IMR-90 (cell line): ENCODE measurements at regions not wholly inside any gene's neighbourhood (a gene's known extent, or its start where the extent isn't known, plus 50 kb on each side); places are given as distances from the start of the nearest gene placed in this dataset.

ENCODE experiments used
- ATAC-seq: fragments of 200-7000 bp; cut with Tn5 transposase; 2 replicates; pipeline ENCODE4 v1.9.1; 2020; ENCODE audit warnings: low read depth, mild to moderate bottlenecking, moderate library complexity
- BruUV-seq: library from RNA; stranded (reverse); fragments of 400-500 nt; replicated peaks from 2 replicates; lab custom pipeline; 2021; lab: Mats Ljungman, UMichigan
- CTCF ChIA-PET: fragments of 300-600 bp; formaldehyde crosslinking; extraction: SDS; loops from one replicate; lab custom pipeline; 2021; ENCODE audit warnings: antibody characterized with exemption; lab: Yijun Ruan, JAX
- POLR2A ChIA-PET: fragments of 300-600 bp; sonication (Branson Sonifier 250); formaldehyde crosslinking; loops from one replicate; lab custom pipeline; 2022; ENCODE audit warnings: antibody characterized with exemption; ENCODE audit not compliant: unreplicated experiment; lab: Charles Lee
- DNase-seq: peaks from one replicate; pipeline ENCODE4 v3.0.0; 2013
- H2AFZ ChIP-seq: replicated peaks from 2 replicates; pipeline ENCODE3; 2013; ENCODE audit warnings: low read length, mild to moderate bottlenecking; ENCODE audit not compliant: poor library complexity
- H2AK5ac ChIP-seq: 2 replicates; pipeline ENCODE4 v1.6.1; 2013; ENCODE audit warnings: low read depth, low read length, inconsistent platforms
- H2AK9ac ChIP-seq: replicated peaks from 2 replicates; pipeline ENCODE3; 2013; ENCODE audit warnings: mild to moderate bottlenecking, low read depth, low read length, moderate library complexity; ENCODE audit not compliant: poor library complexity
- H2BK120ac ChIP-seq: 2 replicates; pipeline ENCODE4 v1.6.1; 2013; ENCODE audit warnings: low read depth, low read length, inconsistent platforms
- H2BK15ac ChIP-seq: 3 replicates; pipeline ENCODE4 v1.6.1; 2013; ENCODE audit warnings: low read depth, low read length, inconsistent platforms
- H2BK20ac ChIP-seq: 2 replicates; pipeline ENCODE4 v1.6.1; 2013; ENCODE audit warnings: low read depth, mild to moderate bottlenecking, inconsistent platforms, low read length, moderate library complexity
- H2BK5ac ChIP-seq: 2 replicates; pipeline ENCODE4 v1.6.1; 2013; ENCODE audit warnings: mild to moderate bottlenecking, low read depth, low read length, inconsistent platforms; ENCODE audit not compliant: poor library complexity, severe bottlenecking
- H3K14ac ChIP-seq: replicated peaks from 2 replicates; pipeline ENCODE4 v1.6.1; 2013; ENCODE audit warnings: low read depth, low read length, inconsistent platforms
- H3K18ac ChIP-seq: 2 replicates; pipeline ENCODE4 v1.6.1; 2013; ENCODE audit warnings: low read depth, low read length, control low read depth
- H3K23ac ChIP-seq: 2 replicates; pipeline ENCODE4 v1.6.1; 2013; ENCODE audit warnings: low read depth, low read length, inconsistent platforms
- H3K27ac ChIP-seq: 2 replicates; pipeline ENCODE4 v1.5.1; 2013; ENCODE audit warnings: mild to moderate bottlenecking, control low read depth, low read length; ENCODE audit not compliant: insufficient read depth
- H3K27me3 ChIP-seq: 2 replicates; pipeline ENCODE4 v1.6.1; 2013; ENCODE audit warnings: low read length; ENCODE audit not compliant: control insufficient read depth, insufficient read depth
- H3K36me3 ChIP-seq: 2 replicates; pipeline ENCODE4 v1.6.1; 2013; ENCODE audit warnings: low read length, mixed read lengths; ENCODE audit not compliant: control insufficient read depth, insufficient read depth
- H3K4ac ChIP-seq: 2 replicates; pipeline ENCODE4 v1.6.1; 2013; ENCODE audit warnings: low read depth, low read length, inconsistent platforms
- H3K4me1 ChIP-seq: 2 replicates; pipeline ENCODE4 v1.6.1; 2013; ENCODE audit warnings: low read length, mixed read lengths; ENCODE audit not compliant: control insufficient read depth, insufficient read depth
- H3K4me2 ChIP-seq: 2 replicates; pipeline ENCODE4 v1.6.1; 2013; ENCODE audit warnings: low read depth, mild to moderate bottlenecking, control low read depth, low read length, moderate library complexity
- H3K4me3 ChIP-seq: 2 replicates; pipeline ENCODE4 v1.5.1; 2013; ENCODE audit warnings: low read depth, mild to moderate bottlenecking, control low read depth, low read length, moderate library complexity; ENCODE audit not compliant: insufficient read depth
- H3K56ac ChIP-seq: 2 replicates; pipeline ENCODE4 v1.6.1; 2013; ENCODE audit warnings: low read length, inconsistent platforms; ENCODE audit not compliant: insufficient read depth; ENCODE audit errors: extremely low read depth
- H3K79me1 ChIP-seq, 2 experiments: 2 replicates each; pipeline ENCODE4 v1.6.1; 2013; ENCODE audit warnings: low read length in 2 of 2, inconsistent platforms in 1 of 2, low read depth in 1 of 2
- H3K9ac ChIP-seq: 2 replicates; pipeline ENCODE4 v1.6.1; 2013; ENCODE audit warnings: low read depth, low read length, control low read depth
- H3K9me1 ChIP-seq: 2 replicates; pipeline ENCODE4 v1.6.1; 2013; ENCODE audit warnings: low read length, inconsistent platforms; ENCODE audit not compliant: insufficient read depth
- H3K9me3 ChIP-seq: 2 replicates; pipeline ENCODE4 v1.6.1; 2013; ENCODE audit warnings: low read length; ENCODE audit not compliant: control insufficient read depth, insufficient read depth
- H4K20me1 ChIP-seq: 2 replicates; pipeline ENCODE4 v1.6.1; 2013; ENCODE audit warnings: low read length, inconsistent platforms; ENCODE audit not compliant: insufficient read depth
- H4K5ac ChIP-seq: 2 replicates; pipeline ENCODE4 v1.6.1; 2013; ENCODE audit warnings: mild to moderate bottlenecking, low read depth, low read length, control low read depth
- H4K8ac ChIP-seq, 2 experiments: 2 replicates each; pipeline ENCODE4 v1.6.1; 2013; ENCODE audit warnings: low read depth in 2 of 2, low read length in 2 of 2, control low read depth in 1 of 2, inconsistent platforms in 1 of 2
- H4K91ac ChIP-seq: 2 replicates; pipeline ENCODE4 v1.6.1; 2013; ENCODE audit warnings: low read depth, low read length, inconsistent platforms; ENCODE audit not compliant: insufficient read depth
- BHLHE40 ChIP-seq: fragments of 150-350 bp; IDR thresholded peaks from 2 replicates; pipeline ENCODE4 v1.6.1; 2016; ENCODE audit warnings: mild to moderate bottlenecking, low read depth, low read length
- CEBPB ChIP-seq: IDR thresholded peaks from 2 replicates; pipeline ENCODE4 v1.6.1; 2012; ENCODE audit warnings: low read depth, low read length, improper control_type of control experiment
- CHD1 ChIP-seq: IDR thresholded peaks from 2 replicates; pipeline ENCODE4 v1.6.1; 2012; ENCODE audit warnings: low read depth, low read length, improper control_type of control experiment
- FOS ChIP-seq: fragments of 150-350 bp; IDR thresholded peaks from 2 replicates; pipeline ENCODE4 v1.6.1; 2016; ENCODE audit warnings: low read depth, low read length
- MAFK ChIP-seq: IDR thresholded peaks from 2 replicates; pipeline ENCODE4 v1.6.1; 2012; ENCODE audit warnings: low read depth, low read length, improper control_type of control experiment
- MAZ ChIP-seq: IDR thresholded peaks from 2 replicates; pipeline ENCODE4 v1.6.1; 2012; ENCODE audit warnings: low read depth, mild to moderate bottlenecking, low read length, improper control_type of control experiment, moderate library complexity, borderline replicate concordance
- MXI1 ChIP-seq: IDR thresholded peaks from 2 replicates; pipeline ENCODE4 v1.6.1; 2012; ENCODE audit warnings: low read depth, mild to moderate bottlenecking, low read length, moderate library complexity, borderline replicate concordance
- NFE2L2 ChIP-seq: fragments of 150-350 bp; IDR thresholded peaks from 2 replicates; pipeline ENCODE4 v1.6.1; 2016; ENCODE audit warnings: low read depth, mild to moderate bottlenecking, low read length
- POLR2A ChIP-seq: IDR thresholded peaks from 2 replicates; pipeline ENCODE4 v1.6.1; 2012; ENCODE audit warnings: mild to moderate bottlenecking, low read depth, low read length
- RAD21 ChIP-seq: IDR thresholded peaks from 2 replicates; pipeline ENCODE4 v1.6.1; 2012; ENCODE audit warnings: low read length, improper control_type of control experiment
- RCOR1 ChIP-seq: IDR thresholded peaks from 2 replicates; pipeline ENCODE4 v1.6.1; 2012; ENCODE audit warnings: mild to moderate bottlenecking, low read length, improper control_type of control experiment; ENCODE audit not compliant: insufficient replicate concordance
- RFX5 ChIP-seq: IDR thresholded peaks from 2 replicates; pipeline ENCODE4 v1.8.0; 2012; ENCODE audit warnings: low read depth, mild to moderate bottlenecking, low read length, moderate library complexity
- SMC3 ChIP-seq: fragments of 150-350 bp; IDR thresholded peaks from 2 replicates; pipeline ENCODE4 v1.6.1; 2016; ENCODE audit warnings: low read depth, mild to moderate bottlenecking, antibody characterized with exemption, low read length, moderate library complexity
- WGBS, 2 experiments: methylation state at CpG; one replicate each; pipeline versions ENCODE4 v1.1.5 to v1.1.7; 2013; ENCODE audit warnings: missing lambda C conversion rate in 2 of 2; ENCODE audit not compliant: insufficient read length in 1 of 2; ENCODE audit errors: extremely low coverage in 2 of 2; 5-methylcytosine and 5-hydroxymethylcytosine counted together
- dilution Hi-C: fragments of 300-500 bp; cut with HindIII; formaldehyde crosslinking; loops from one replicate; pipeline ENCODE4 v1.14.3; 2018; ENCODE audit warnings: low sequenced_read_pairs; ENCODE audit not compliant: unreplicated experiment
- in situ Hi-C: fragments of 300-500 bp; cut with MboI; formaldehyde crosslinking; loops from 3 replicates; pipeline ENCODE4 v1.14.3; 2019; ENCODE audit warnings: low sequenced_read_pairs, inconsistent platforms, mixed read lengths
- intact Hi-C: fragments of 100-400 bp; cut with micrococcal nuclease; formaldehyde crosslinking; loops from 2 replicates; pipeline ENCODE4 v1.10.0; 2022
- TF ChIP-seq, protein P1 (sequence below): fragments of 150-350 bp; IDR thresholded peaks from 2 replicates; pipeline ENCODE4 v1.6.1; 2017; ENCODE audit warnings: mild to moderate bottlenecking, antibody characterized with exemption, low read length, low read depth
- TF ChIP-seq, protein P2 (sequence below): fragments of 150-350 bp; IDR thresholded peaks from 2 replicates; pipeline ENCODE4 v1.6.1; 2016; ENCODE audit warnings: low read depth, mild to moderate bottlenecking, low read length, moderate library complexity, borderline replicate concordance
- TF ChIP-seq, protein P3 (sequence below): conservative IDR thresholded peaks from 2 replicates; pipeline ENCODE4 v1.5.1; 2012; ENCODE audit warnings: mild to moderate bottlenecking, low read depth, low read length, improper control_type of control experiment

DNA sequence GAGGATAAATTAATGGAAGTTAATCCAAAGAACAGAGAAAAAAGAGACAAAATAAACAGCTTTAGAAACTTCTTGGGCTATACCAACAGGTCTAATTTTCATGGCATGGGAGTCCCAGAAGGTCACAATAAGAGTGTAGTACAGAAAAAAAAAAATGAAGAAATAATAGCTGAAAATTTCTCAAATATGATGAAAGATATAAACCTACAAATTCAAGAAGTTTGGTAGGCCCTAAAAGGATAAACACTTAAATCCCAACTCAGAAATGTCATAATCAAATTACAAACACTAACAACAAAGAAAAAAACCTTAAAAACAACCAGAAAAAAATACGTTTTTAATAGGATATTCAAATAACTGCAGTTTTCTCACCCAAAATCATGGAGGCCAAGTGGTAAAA is 229.3 kb upstream of the ZEB2 start:
- Histone ChIP-seq H2BK5ac (no peak overlapping the region), H2AFZ (no peak overlapping the region), H3K27me3 (no peaks in the 10 kb centered on the region), H2BK120ac (no peak overlapping the region), H3K9me3 (peaks cover 12% of the 10 kb centered on the region), H2BK15ac (no peak overlapping the region), H4K5ac (no peak overlapping the region), H4K91ac (no peak overlapping the region), H3K56ac (no peak overlapping the region), H4K8ac (no peak overlapping the region), H3K27ac (no peak overlapping the region), H3K18ac (no peak overlapping the region), H3K9me1 (no peaks in the 10 kb centered on the region), H3K79me1 (no peaks in the 10 kb centered on the region), H2BK20ac (no peak overlapping the region), H3K9ac (no peak overlapping the region), H2AK5ac (no peak overlapping the region), H3K4me2 (no peak overlapping the region), H2AK9ac (no peak overlapping the region), H4K20me1 (no peaks in the 10 kb centered on the region), H3K4ac (no peak overlapping the region), H3K23ac (no peak overlapping the region), H3K36me3 (no peaks in the 10 kb centered on the region), H3K14ac (no peak overlapping the region), H3K4me3 (no peak overlapping the region), H3K4me1 (no peaks in the 10 kb centered on the region)
- in situ Hi-C loops (no loop called here), dilution Hi-C loops (no loop called here), intact Hi-C loops (no loop called here)
- no CpG with 5 or more reads among the region's 1 CpG for WGBS, 2 experiments
- ATAC-seq = no peak
- no peak for DNase-seq
- TF ChIP-seq, protein P1, sequence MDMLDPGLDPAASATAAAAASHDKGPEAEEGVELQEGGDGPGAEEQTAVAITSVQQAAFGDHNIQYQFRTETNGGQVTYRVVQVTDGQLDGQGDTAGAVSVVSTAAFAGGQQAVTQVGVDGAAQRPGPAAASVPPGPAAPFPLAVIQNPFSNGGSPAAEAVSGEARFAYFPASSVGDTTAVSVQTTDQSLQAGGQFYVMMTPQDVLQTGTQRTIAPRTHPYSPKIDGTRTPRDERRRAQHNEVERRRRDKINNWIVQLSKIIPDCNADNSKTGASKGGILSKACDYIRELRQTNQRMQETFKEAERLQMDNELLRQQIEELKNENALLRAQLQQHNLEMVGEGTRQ = no peak
- no peak for TF ChIP-seq RFX5
- no peak for TF ChIP-seq MAZ
- TF ChIP-seq MXI1 = no peak
- no peak for TF ChIP-seq CHD1
- no peak for TF ChIP-seq MAFK
- no peak for TF ChIP-seq RCOR1
- TF ChIP-seq BHLHE40 = no peak
- no peak for TF ChIP-seq RAD21
- no peak for TF ChIP-seq SMC3
- no peak for TF ChIP-seq FOS
- TF ChIP-seq, protein P2, sequence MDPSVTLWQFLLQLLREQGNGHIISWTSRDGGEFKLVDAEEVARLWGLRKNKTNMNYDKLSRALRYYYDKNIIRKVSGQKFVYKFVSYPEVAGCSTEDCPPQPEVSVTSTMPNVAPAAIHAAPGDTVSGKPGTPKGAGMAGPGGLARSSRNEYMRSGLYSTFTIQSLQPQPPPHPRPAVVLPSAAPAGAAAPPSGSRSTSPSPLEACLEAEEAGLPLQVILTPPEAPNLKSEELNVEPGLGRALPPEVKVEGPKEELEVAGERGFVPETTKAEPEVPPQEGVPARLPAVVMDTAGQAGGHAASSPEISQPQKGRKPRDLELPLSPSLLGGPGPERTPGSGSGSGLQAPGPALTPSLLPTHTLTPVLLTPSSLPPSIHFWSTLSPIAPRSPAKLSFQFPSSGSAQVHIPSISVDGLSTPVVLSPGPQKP = no peak
- no peak for TF ChIP-seq CEBPB
- no peak for TF ChIP-seq POLR2A
- TF ChIP-seq NFE2L2 = no peak
- TF ChIP-seq, protein P3, sequence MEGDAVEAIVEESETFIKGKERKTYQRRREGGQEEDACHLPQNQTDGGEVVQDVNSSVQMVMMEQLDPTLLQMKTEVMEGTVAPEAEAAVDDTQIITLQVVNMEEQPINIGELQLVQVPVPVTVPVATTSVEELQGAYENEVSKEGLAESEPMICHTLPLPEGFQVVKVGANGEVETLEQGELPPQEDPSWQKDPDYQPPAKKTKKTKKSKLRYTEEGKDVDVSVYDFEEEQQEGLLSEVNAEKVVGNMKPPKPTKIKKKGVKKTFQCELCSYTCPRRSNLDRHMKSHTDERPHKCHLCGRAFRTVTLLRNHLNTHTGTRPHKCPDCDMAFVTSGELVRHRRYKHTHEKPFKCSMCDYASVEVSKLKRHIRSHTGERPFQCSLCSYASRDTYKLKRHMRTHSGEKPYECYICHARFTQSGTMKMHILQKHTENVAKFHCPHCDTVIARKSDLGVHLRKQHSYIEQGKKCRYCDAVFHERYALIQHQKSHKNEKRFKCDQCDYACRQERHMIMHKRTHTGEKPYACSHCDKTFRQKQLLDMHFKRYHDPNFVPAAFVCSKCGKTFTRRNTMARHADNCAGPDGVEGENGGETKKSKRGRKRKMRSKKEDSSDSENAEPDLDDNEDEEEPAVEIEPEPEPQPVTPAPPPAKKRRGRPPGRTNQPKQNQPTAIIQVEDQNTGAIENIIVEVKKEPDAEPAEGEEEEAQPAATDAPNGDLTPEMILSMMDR = no peak
- ChIA-PET POLR2A (no interaction called here), CTCF (no interaction called here)
- BruUV-seq = no TSS peak
